Subcutaneous abdominal adipose tissue (tissue), 5 donors: ENCODE measurements at regions not wholly inside any gene's neighbourhood (a gene's known extent, or its start where the extent isn't known, plus 50 kb on each side); places are given as distances from the start of the nearest gene placed in this dataset.

Experiments used
- H3K27ac ChIP-seq: one replicate; pipeline ENCODE4 v1.7.0; 2013; ENCODE audit warnings: low read depth, mild to moderate bottlenecking, inconsistent platforms, low read length, moderate library complexity
- H3K27me3 ChIP-seq, 5 donors: one replicate each; pipeline ENCODE4 v1.7.0; 2013; ENCODE audit warnings: low read length in 5 of 5, inconsistent platforms in 1 of 5; ENCODE audit not compliant: control insufficient read depth in 5 of 5, insufficient read depth in 4 of 5
- H3K36me3 ChIP-seq, 5 donors: one replicate each; pipeline ENCODE4 v1.7.0; 2013; ENCODE audit warnings: low read length in 5 of 5; ENCODE audit not compliant: control insufficient read depth in 5 of 5, insufficient read depth in 5 of 5
- H3K4me1 ChIP-seq, 5 donors: one replicate each; pipeline ENCODE4 v1.7.0; 2013; ENCODE audit warnings: low read length in 5 of 5, mild to moderate bottlenecking in 3 of 5, moderate library complexity in 1 of 5; ENCODE audit not compliant: control insufficient read depth in 5 of 5, insufficient read depth in 5 of 5
- H3K4me3 ChIP-seq, 5 donors: one replicate each; pipeline ENCODE4 v1.7.0; 2013; ENCODE audit warnings: low read length in 5 of 5, low read depth in 1 of 5
- H3K9ac ChIP-seq, 5 donors: one replicate each; pipeline ENCODE4 v1.7.0; 2013; ENCODE audit warnings: low read length in 5 of 5, mild to moderate bottlenecking in 4 of 5, moderate library complexity in 3 of 5
- H3K9me3 ChIP-seq, 5 donors: one replicate each; pipeline ENCODE4 v1.7.0; 2013; ENCODE audit warnings: low read length in 5 of 5; ENCODE audit not compliant: control insufficient read depth in 5 of 5
- donor health status: healthy.
- donor health status: healthy.
- donor health status: healthy.
- donor health status: healthy.
- donor health status: healthy.

- no peaks in the 10 kb centered on the region for H3K9me3 ChIP-seq
- H3K27me3 ChIP-seq = peaks cover 11 to 30% (median 25%) of the 10 kb centered on the region in 5 donors
- no peak overlapping the region for H3K9ac ChIP-seq
- H3K36me3 ChIP-seq = no peaks in the 10 kb centered on the region
- no peak overlapping the region for H3K4me3 ChIP-seq
- peaks cover 0 to 23% (median 1%) of the 10 kb centered on the region in 5 donors for H3K4me1 ChIP-seq
- no peak overlapping the region for H3K27ac ChIP-seq
Observed at GRCh38 chr6:168152306-168152963, 73.4 kb upstream of the FRMD1 start.

DNA sequence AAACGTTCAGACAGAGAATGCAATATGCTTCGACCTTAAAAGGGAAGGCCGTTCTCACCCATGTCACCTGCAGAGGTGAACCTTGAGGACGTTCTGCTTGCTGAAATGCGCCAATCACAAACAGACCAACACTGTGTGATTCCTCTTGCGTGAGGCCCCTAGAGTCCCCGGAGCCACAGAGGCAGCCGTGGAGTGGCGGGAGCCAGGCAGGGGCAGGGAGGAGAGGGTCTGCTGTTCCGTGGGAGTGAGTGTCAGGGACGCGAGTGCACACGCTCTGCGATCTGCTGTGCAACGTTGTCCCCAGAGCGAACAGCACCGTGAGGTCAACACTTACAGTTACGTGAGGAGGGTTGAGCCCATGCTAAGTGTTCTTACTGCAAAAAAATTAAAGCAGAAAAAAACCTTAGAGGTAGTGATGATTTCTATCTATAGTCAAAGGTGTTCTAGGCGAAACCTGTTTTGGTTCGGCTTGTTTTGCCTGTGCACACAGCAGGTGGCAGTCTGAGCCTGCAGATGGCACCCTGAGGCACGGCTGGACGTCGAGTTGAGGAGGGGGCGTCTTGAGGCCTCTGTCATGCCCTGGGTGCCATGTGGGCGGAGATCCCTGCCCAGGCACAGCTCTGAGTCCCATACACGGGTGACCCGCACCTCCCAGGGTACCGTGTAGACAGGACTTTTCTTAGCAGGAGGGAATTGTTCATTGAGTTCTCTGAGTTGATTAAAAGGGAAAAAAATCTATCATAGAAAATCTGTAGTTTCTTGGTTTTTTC, 71.7 kb upstream of the FRMD1 start:
- no peak overlapping the region for H3K27ac ChIP-seq
- peaks cover 4 to 20% (median 14%) of the 10 kb centered on the region in 5 donors for H3K27me3 ChIP-seq
- H3K4me3 ChIP-seq = no peak overlapping the region
- H3K9ac ChIP-seq = no peak overlapping the region
- peaks cover 0 to 24% (median 3%) of the 10 kb centered on the region in 5 donors for H3K4me1 ChIP-seq
- H3K9me3 ChIP-seq = no peaks in the 10 kb centered on the region
- no peaks in the 10 kb centered on the region for H3K36me3 ChIP-seq

GRCh38 chr6:168149015-168149414, 70.0 kb upstream of the FRMD1 start:
- no peaks in the 10 kb centered on the region for H3K36me3 ChIP-seq

DNA sequence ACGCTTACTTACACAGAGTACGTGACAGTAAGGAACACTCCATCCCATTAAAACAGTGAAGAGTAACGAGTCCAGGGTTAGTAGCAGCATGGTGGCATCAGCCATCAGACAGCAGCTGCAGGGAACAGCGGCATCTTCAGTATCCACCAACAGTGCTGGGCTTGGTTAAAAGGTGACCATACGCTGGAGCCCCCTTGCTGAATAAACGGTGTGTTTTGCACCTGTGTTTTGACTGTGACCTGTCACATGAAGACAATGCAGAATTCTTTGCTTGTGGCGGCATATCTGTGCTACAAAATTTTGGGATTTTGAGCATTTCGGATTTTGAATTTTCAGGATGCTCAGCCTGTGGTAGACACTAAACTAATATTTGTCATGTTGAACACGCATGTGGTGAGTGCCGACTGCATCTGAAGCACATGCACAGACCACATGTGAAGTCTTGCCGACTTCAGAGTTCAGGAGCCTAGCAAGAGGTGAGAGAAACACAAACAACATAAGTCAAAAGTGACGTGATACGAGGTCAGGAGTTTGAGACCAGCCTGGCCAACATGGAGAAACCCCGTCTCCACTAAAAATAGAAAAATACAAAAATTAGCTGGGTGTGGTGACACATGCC, 69.3 kb upstream of the FRMD1 start:
- H3K36me3 ChIP-seq = no peaks in the 10 kb centered on the region
- peaks cover 4 to 20% (median 14%) of the 10 kb centered on the region in 5 donors for H3K27me3 ChIP-seq

More at GRCh38 chr6:168149015-168149414, 70.0 kb upstream of the FRMD1 start:
- H3K9ac ChIP-seq = no peak overlapping the region
- H3K4me3 ChIP-seq = no peak overlapping the region
- H3K27ac ChIP-seq = no peak overlapping the region
- H3K4me1 ChIP-seq = peaks cover 0 to 13% (median 3%) of the 10 kb centered on the region in 5 donors
- peaks cover 4 to 20% (median 14%) of the 10 kb centered on the region in 5 donors for H3K27me3 ChIP-seq
- no peaks in the 10 kb centered on the region for H3K9me3 ChIP-seq

DNA sequence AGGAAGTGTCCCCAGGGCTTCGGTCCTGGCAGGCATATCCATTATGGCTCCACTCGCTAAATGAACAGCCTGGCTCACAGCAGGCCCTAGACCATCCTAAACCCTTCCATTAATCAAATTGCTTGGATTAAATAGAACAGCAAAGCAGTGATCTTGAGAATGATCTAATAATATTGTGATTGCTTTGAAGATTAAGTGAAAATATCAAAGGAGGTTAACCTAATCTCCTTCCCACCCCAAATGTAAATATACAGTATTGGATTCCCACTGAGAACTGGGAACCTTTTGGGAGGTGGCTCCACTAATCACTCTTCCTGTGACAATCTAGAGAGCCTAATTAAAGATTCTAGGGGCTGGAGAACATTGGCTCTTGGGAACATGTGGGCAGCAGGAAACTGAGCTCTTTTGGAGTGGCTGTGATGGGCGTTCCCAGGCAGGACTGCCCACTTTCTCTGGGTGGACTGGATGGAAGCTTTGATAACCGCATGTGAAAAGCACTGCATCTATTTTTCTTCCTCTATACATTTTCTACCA, 68.3 kb upstream of the FRMD1 start:
- H3K27ac ChIP-seq = no peak overlapping the region
- no peak overlapping the region for H3K4me3 ChIP-seq
- peaks cover 4 to 20% (median 14%) of the 10 kb centered on the region in 5 donors for H3K27me3 ChIP-seq
- H3K9me3 ChIP-seq = no peaks in the 10 kb centered on the region
- H3K36me3 ChIP-seq = no peaks in the 10 kb centered on the region
- H3K4me1 ChIP-seq = peaks cover 0 to 7% (median 3%) of the 10 kb centered on the region in 5 donors
- no peak overlapping the region for H3K9ac ChIP-seq

More for the DNA sequence above, 69.3 kb upstream of the FRMD1 start:
- no peak overlapping the region for H3K27ac ChIP-seq
- no peak overlapping the region for H3K9ac ChIP-seq
- no peaks in the 10 kb centered on the region for H3K9me3 ChIP-seq
- H3K4me3 ChIP-seq = no peak overlapping the region
- peaks cover 0 to 11% (median 3%) of the 10 kb centered on the region in 5 donors for H3K4me1 ChIP-seq

DNA sequence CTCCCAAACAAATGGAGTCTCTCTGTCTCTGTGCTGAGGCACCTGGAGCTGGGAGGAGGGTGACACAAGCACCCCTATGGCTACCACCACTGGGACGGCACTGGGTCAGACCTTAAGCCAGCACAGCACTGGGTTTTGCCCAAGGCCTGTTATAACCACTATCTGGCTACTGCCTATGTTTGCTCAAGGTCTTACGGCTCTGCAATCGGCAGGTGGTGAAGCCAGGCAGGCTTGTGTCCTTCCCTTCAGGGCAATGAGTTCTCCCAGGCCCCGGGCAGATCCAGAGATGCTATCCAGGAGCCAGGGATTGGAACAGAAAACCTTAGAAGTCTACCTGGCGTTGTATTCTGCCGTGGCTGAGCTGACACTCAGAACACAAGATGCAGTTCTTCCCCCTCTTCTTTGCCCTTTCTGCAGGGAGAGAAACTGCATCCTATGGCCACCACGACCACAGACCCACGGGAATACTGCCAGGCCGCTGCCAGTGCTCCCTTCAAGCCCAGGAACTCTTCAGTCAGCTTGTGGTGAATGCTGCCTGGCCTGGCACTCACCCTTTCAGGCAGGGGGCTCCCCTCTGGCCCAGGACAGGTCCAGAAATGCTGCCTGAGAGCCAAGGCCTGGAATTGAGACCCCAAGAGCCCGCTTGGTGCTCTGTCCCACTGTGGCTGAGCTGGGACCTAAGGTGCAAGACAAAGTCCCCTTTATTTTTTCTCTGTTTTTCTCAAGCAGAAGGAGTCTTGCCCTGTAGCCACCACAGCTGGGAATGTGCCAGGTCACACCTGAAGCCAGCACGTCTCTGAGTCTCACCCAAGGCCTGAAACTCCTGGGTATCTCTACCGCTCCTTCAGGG, 67.0 kb upstream of the FRMD1 start:
- no peak overlapping the region for H3K4me3 ChIP-seq
- no peak overlapping the region for H3K9ac ChIP-seq
- no peaks in the 10 kb centered on the region for H3K36me3 ChIP-seq
- peaks cover 4 to 20% (median 13%) of the 10 kb centered on the region in 5 donors for H3K27me3 ChIP-seq
- H3K27ac ChIP-seq = no peak overlapping the region
- peaks cover 0 to 6% (median 3%) of the 10 kb centered on the region in 5 donors for H3K4me1 ChIP-seq
- no peaks in the 10 kb centered on the region for H3K9me3 ChIP-seq

GRCh38 chr6:168139121-168139520, 60.1 kb upstream of the FRMD1 start:
- Histone ChIP-seq H3K4me3 (no peak overlapping the region), H3K9ac (no peak overlapping the region), H3K9me3 (no peaks in the 10 kb centered on the region), H3K36me3 (no peaks in the 10 kb centered on the region), H3K27me3 (peaks cover 0 to 6% (median 0%) of the 10 kb centered on the region in 5 donors), H3K4me1 (peaks cover 0 to under 1% (median 0%) of the 10 kb centered on the region in 5 donors), H3K27ac (no peak overlapping the region)

DNA sequence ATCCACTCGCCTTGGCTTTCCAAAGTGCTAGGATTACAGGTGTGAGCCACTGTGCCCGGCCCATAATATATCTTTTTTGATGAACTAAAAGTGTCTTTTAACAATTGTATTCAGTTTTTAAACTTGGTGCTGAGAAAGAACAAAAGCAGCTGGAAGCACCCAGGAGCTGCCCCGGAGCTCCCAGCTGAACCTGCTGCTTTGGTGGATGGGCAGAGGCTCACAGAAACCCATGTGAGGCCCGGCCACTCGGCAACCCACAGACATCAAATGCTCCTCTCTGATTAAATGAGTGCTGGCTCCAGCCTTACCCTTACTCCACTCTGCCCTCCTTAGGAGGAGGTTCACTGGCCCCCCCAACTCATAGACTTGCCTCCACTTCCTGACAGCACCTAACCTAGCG, 59.4 kb upstream of the FRMD1 start:
- Histone ChIP-seq H3K9me3 (no peaks in the 10 kb centered on the region), H3K36me3 (no peaks in the 10 kb centered on the region), H3K4me3 (no peak overlapping the region), H3K27ac (no peak overlapping the region), H3K4me1 (peaks cover 0 to 7% (median 5%) of the 10 kb centered on the region in 5 donors), H3K9ac (no peak overlapping the region), H3K27me3 (peaks cover 0 to 11% (median 6%) of the 10 kb centered on the region in 5 donors)

DNA sequence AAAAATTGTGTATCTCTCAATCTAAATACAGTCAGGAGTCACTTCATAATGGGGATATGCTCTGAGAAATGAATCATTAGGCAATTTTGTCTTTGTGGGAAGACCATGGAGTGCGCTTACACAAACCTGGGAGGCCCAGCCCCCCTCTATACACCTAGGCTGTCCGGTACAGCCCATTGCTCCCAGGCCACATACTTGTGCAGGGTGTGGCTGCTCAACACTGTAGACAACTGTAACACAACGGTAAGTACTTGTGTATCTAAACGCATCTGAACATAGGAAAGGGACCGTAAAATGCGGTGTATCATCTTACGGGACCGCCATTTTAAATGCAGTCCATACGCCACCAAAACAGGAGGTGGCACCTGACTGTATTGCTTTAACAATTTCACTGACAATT, 58.0 kb upstream of the FRMD1 start:
- peaks cover 0 to 16% (median 7%) of the 10 kb centered on the region in 5 donors for H3K27me3 ChIP-seq
- no peaks in the 10 kb centered on the region for H3K9me3 ChIP-seq

More for the DNA sequence above, 58.0 kb upstream of the FRMD1 start:
- Histone ChIP-seq H3K4me1 (peaks cover 3 to 21% (median 19%) of the 10 kb centered on the region in 5 donors), H3K9ac (no peak overlapping the region), H3K4me3 (no peak overlapping the region), H3K27ac (no peak overlapping the region), H3K36me3 (no peaks in the 10 kb centered on the region)
